H1 (cell line): ENCODE measurements at regions not wholly inside any gene's neighbourhood (a gene's known extent, or its start where the extent isn't known, plus 50 kb on each side); places are given as distances from the start of the nearest gene placed in this dataset.

Source experiments
- CTCF ChIA-PET: fragments of 300-600 bp; sonication (Branson Sonifier 250); formaldehyde crosslinking; loops from one replicate; lab custom pipeline; 2021; ENCODE audit not compliant: partially characterized antibody; lab: Charles Lee
- POLR2A ChIA-PET: fragments of 300-600 bp; sonication (Branson Sonifier 250); formaldehyde crosslinking; loops from one replicate; lab custom pipeline; 2021; ENCODE audit warnings: inconsistent platforms; ENCODE audit not compliant: partially characterized antibody; lab: Charles Lee
- DNase-seq, 2 experiments: peaks; one replicate each; pipeline versions ENCODE4 v3.0.0 to v3.0.0-alpha.2; 2010 to 2022; ENCODE audit warnings: low spot score in 2 of 2, low read depth in 1 of 2, mixed read lengths in 1 of 2
- FAIRE-seq: peaks from 2 replicates; lab custom pipeline; 2011; peaks lifted over from hg19 to GRCh38; lab: Jason Lieb, UNC
- H2AFZ ChIP-seq: 2 replicates; pipeline ENCODE4 v1.8.1; 2012; ENCODE audit warnings: low read length, inconsistent platforms
- H2AK5ac ChIP-seq: 2 replicates; pipeline ENCODE4 v1.6.1; 2013; ENCODE audit warnings: low read depth, low read length
- H2BK120ac ChIP-seq: replicated peaks from 2 replicates; pipeline ENCODE3; 2013; ENCODE audit warnings: low read depth, low read length, inconsistent platforms
- H2BK12ac ChIP-seq: 2 replicates; pipeline ENCODE4 v1.6.1; 2013; ENCODE audit warnings: low read depth, low read length
- H2BK15ac ChIP-seq: 2 replicates; pipeline ENCODE4 v1.6.1; 2013; ENCODE audit warnings: low read length
- H2BK20ac ChIP-seq: 2 replicates; pipeline ENCODE4 v1.6.1; 2013; ENCODE audit warnings: low read length
- H2BK5ac ChIP-seq: 2 replicates; pipeline ENCODE4 v1.6.1; 2013; ENCODE audit warnings: low read depth, low read length
- H3K14ac ChIP-seq: 2 replicates; pipeline ENCODE4 v1.6.1; 2013; ENCODE audit warnings: inconsistent platforms; ENCODE audit not compliant: insufficient read length
- H3K18ac ChIP-seq: 2 replicates; pipeline ENCODE4 v1.6.1; 2013; ENCODE audit warnings: low read length; ENCODE audit errors: extremely low read depth
- H3K23ac ChIP-seq: 2 replicates; pipeline ENCODE4 v1.6.1; 2013; ENCODE audit warnings: inconsistent platforms; ENCODE audit not compliant: insufficient read length
- H3K23me2 ChIP-seq: 2 replicates; pipeline ENCODE4 v1.6.1; 2013; ENCODE audit warnings: low read depth, low read length
- H3K27ac ChIP-seq: 2 replicates; pipeline ENCODE4 v1.6.1; 2011; ENCODE audit warnings: low read depth, low read length, inconsistent platforms
- H3K27me3 ChIP-seq, 4 experiments: replicated peaks in 1 of 4; 1 replicate in 1 of 4; 2 replicates in 3 of 4; pipeline versions ENCODE4 v1.6.1 to v1.8.1; 2011 to 2013; ENCODE audit warnings: low read length in 3 of 4, mild to moderate bottlenecking in 3 of 4, inconsistent platforms in 2 of 4, mixed read lengths in 2 of 4, moderate library complexity in 1 of 4; ENCODE audit not compliant: control insufficient read depth in 3 of 4, insufficient read depth in 3 of 4; ENCODE audit errors: extremely low read depth in 1 of 4
- H3K36me3 ChIP-seq, 4 experiments: 2 replicates each; pipeline versions ENCODE4 v1.6.1 to v1.8.1; 2011 to 2013; ENCODE audit warnings: mild to moderate bottlenecking in 4 of 4, low read length in 3 of 4, moderate library complexity in 2 of 4, control low read depth in 1 of 4, inconsistent platforms in 1 of 4; ENCODE audit not compliant: insufficient read depth in 4 of 4, control insufficient read depth in 2 of 4
- H3K4ac ChIP-seq: replicated peaks from 2 replicates; pipeline ENCODE3; 2013; ENCODE audit warnings: low read length, low read depth, mixed read lengths, inconsistent platforms; ENCODE audit not compliant: insufficient read length
- H3K4me1 ChIP-seq, 4 experiments: replicated peaks in 1 of 4; 1 replicate in 1 of 4; 2 replicates in 3 of 4; pipeline versions ENCODE4 v1.6.1 to v1.8.1; 2011 to 2013; ENCODE audit warnings: low read length in 3 of 4, inconsistent platforms in 2 of 4, mixed read lengths in 1 of 4; ENCODE audit not compliant: insufficient read depth in 4 of 4, control insufficient read depth in 3 of 4
- H3K4me2 ChIP-seq, 2 experiments: 2 replicates each; pipeline versions ENCODE4 v1.6.1 to v1.8.1; 2011 to 2013; ENCODE audit warnings: low read depth in 2 of 2, low read length in 2 of 2, control low read depth in 1 of 2, inconsistent platforms in 1 of 2, mild to moderate bottlenecking in 1 of 2; ENCODE audit not compliant: insufficient read depth in 1 of 2
- H3K4me3 ChIP-seq, 4 experiments: fragments of 200-600, 300-600 bp in 1 of 4; sonication (generic), shearing (Covaris generic), sonication (Bioruptor Twin) in 1 of 4; 2 replicates each; pipeline versions ENCODE4 v1.5.1 to v1.8.1; 2011 to 2016; ENCODE audit warnings: low read length in 4 of 4, low read depth in 3 of 4, control low read depth in 2 of 4, inconsistent platforms in 2 of 4, mild to moderate bottlenecking in 2 of 4, mixed read lengths in 1 of 4, moderate library complexity in 1 of 4; ENCODE audit not compliant: insufficient read depth in 2 of 4; ENCODE audit errors: extremely low read depth in 1 of 4
- H3K56ac ChIP-seq: replicated peaks from 2 replicates; pipeline ENCODE3; 2013; ENCODE audit warnings: low read depth, mild to moderate bottlenecking, mixed read lengths, low read length, inconsistent platforms; ENCODE audit not compliant: insufficient read length
- H3K79me1 ChIP-seq: 2 replicates; pipeline ENCODE4 v1.6.1; 2013; ENCODE audit warnings: low read depth, low read length, control low read depth
- H3K79me2 ChIP-seq, 2 experiments: 2 replicates each; pipeline versions ENCODE4 v1.6.1 to v1.8.1; 2012 to 2013; ENCODE audit warnings: low read length in 2 of 2, mild to moderate bottlenecking in 2 of 2, inconsistent platforms in 1 of 2; ENCODE audit not compliant: insufficient read depth in 2 of 2, control insufficient read depth in 1 of 2
- H3K9ac ChIP-seq, 4 experiments: replicated peaks in 1 of 4; 1 replicate in 1 of 4; 2 replicates in 3 of 4; pipeline versions ENCODE4 v1.6.1 to v1.8.1; 2011 to 2013; ENCODE audit warnings: low read depth in 3 of 4, low read length in 3 of 4, control low read depth in 2 of 4, mild to moderate bottlenecking in 2 of 4, moderate library complexity in 2 of 4, inconsistent platforms in 1 of 4; ENCODE audit errors: extremely low read depth in 1 of 4
- H3K9me3 ChIP-seq, 2 experiments: 2 replicates each; pipeline versions ENCODE4 v1.6.1 to v1.8.1; 2012 to 2013; ENCODE audit warnings: mild to moderate bottlenecking in 2 of 2, moderate library complexity in 2 of 2, control low read depth in 1 of 2, inconsistent platforms in 1 of 2, low read depth in 1 of 2, low read length in 1 of 2, mixed read lengths in 1 of 2; ENCODE audit not compliant: insufficient read depth in 2 of 2
- H4K20me1 ChIP-seq, 2 experiments: replicated peaks in 1 of 2; 2 replicates each; pipeline versions ENCODE3 to v1.8.1; 2011 to 2013; ENCODE audit warnings: inconsistent platforms in 2 of 2, low read length in 2 of 2, mild to moderate bottlenecking in 1 of 2; ENCODE audit not compliant: insufficient read depth in 2 of 2, control insufficient read depth in 1 of 2
- H4K5ac ChIP-seq: 2 replicates; pipeline ENCODE4 v1.6.1; 2013; ENCODE audit warnings: low read length, low read depth, mixed read lengths, inconsistent platforms; ENCODE audit not compliant: insufficient read length
- H4K8ac ChIP-seq: 2 replicates; pipeline ENCODE4 v1.8.0; 2013; ENCODE audit warnings: mild to moderate bottlenecking, moderate library complexity, low read length, inconsistent platforms; ENCODE audit not compliant: insufficient read depth; ENCODE audit errors: extremely low read depth
- H4K91ac ChIP-seq: replicated peaks from 2 replicates; pipeline ENCODE3; 2013; ENCODE audit warnings: low read length, mixed read lengths, inconsistent platforms; ENCODE audit not compliant: insufficient read length
- ASH2L ChIP-seq: fragments of 200-600, 300-600 bp; sonication (generic); IDR thresholded peaks from one replicate; pipeline ENCODE4 v1.7.1; 2017; ENCODE audit warnings: low read length
- BACH1 ChIP-seq: IDR thresholded peaks from 2 replicates; pipeline ENCODE4 v1.6.1; 2012; ENCODE audit warnings: low read length, improper control_type of control experiment
- EZH2 ChIP-seq: fragments of 200-600 bp; sonication (generic); IDR thresholded peaks from 2 replicates; pipeline ENCODE4 v1.7.1; 2012; ENCODE audit warnings: low read depth, mild to moderate bottlenecking, moderate library complexity, low read length, inconsistent platforms; ENCODE audit not compliant: severe bottlenecking
- FOSL1 ChIP-seq: IDR thresholded peaks from 2 replicates; pipeline ENCODE4 v1.6.1; 2011; ENCODE audit warnings: mild to moderate bottlenecking, low read depth, low read length, moderate library complexity; ENCODE audit not compliant: insufficient read depth
- KDM5A ChIP-seq: fragments of 200-600 bp; IDR thresholded peaks from 2 replicates; pipeline ENCODE4 v1.7.1; 2012; ENCODE audit warnings: mild to moderate bottlenecking, low read length, inconsistent platforms, mixed read lengths
- PHF8 ChIP-seq: fragments of 200-600 bp; sonication (generic); conservative IDR thresholded peaks from 2 replicates; pipeline ENCODE4 v1.7.1; 2012; ENCODE audit warnings: low read depth, mild to moderate bottlenecking, inconsistent platforms, low read length, moderate library complexity
- POLR2A ChIP-seq, 2 experiments: IDR thresholded peaks; 1 replicate in 1 of 2; 2 replicates in 1 of 2; pipeline ENCODE4 v1.6.1; 2011; ENCODE audit warnings: low read depth in 2 of 2, low read length in 2 of 2, mild to moderate bottlenecking in 2 of 2; ENCODE audit errors: control extremely low read depth in 1 of 2
- POU5F1 ChIP-seq: IDR thresholded peaks from 2 replicates; pipeline ENCODE4 v1.6.1; 2011; ENCODE audit warnings: low read depth, mild to moderate bottlenecking, low read length, moderate library complexity
- RAD21 ChIP-seq, 2 experiments: IDR thresholded peaks in 1 of 2; conservative IDR thresholded peaks in 1 of 2; 2 replicates each; pipeline ENCODE4 v1.6.1; 2011; ENCODE audit warnings: low read depth in 2 of 2, low read length in 2 of 2, improper control_type of control experiment in 1 of 2, inconsistent platforms in 1 of 2, mild to moderate bottlenecking in 1 of 2, moderate library complexity in 1 of 2
- SIX5 ChIP-seq: IDR thresholded peaks from 2 replicates; pipeline ENCODE4 v1.6.1; 2011; ENCODE audit warnings: mild to moderate bottlenecking, low read depth, low read length
- TCF12 ChIP-seq: IDR thresholded peaks from 2 replicates; pipeline ENCODE4 v1.6.1; 2011; ENCODE audit warnings: low read depth, mild to moderate bottlenecking, low read length
- TF ChIP-seq, protein P1 (sequence below): IDR thresholded peaks from 2 replicates; pipeline ENCODE4 v1.6.1; 2012; ENCODE audit warnings: low read length, inconsistent platforms

DNA sequence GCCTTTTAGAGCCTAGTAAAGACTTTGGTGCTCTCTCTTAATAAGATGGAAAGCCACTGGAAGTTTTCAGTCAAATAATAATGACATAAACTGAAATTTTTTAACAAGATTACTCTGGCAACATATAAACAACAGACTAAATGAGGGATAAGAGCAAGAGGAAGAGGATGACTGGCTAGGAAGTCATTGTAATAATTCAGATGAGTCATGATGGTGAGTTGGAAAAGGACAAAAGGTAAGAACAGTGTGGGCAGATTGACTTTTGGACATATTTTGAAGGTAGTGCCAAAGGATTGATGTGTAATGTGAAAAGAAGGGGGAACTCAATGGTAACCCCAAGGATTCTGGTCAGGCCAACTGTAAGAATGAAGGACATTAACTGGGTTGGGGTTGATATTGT, 310.3 kb downstream of the NOL4 start:
- H4K8ac ChIP-seq: no peak overlapping the region
- no peak overlapping the region for H2BK120ac ChIP-seq
- H3K36me3 ChIP-seq: no peaks in the 10 kb centered on the region
- no peak for TF ChIP-seq BACH1
- no peak for TF ChIP-seq KDM5A
- no peak for TF ChIP-seq PHF8
- no peak for TF ChIP-seq SIX5
- no peak for TF ChIP-seq RAD21 (IDR thresholded peaks at IDR 0.05 in 1 of 2, conservative IDR thresholded peaks at IDR 0.05 in 1 of 2; ENCODE audit: low read depth in 2 of 2, low read length in 2 of 2)
- no peak for TF ChIP-seq EZH2
- no peak for TF ChIP-seq FOSL1
- no peak for TF ChIP-seq POLR2A (IDR thresholded peaks at IDR 0.05; ENCODE audit: control extremely low read depth in 1 of 2, low read depth in 2 of 2, low read length in 2 of 2)
- no peak for TF ChIP-seq TCF12
- no peak for TF ChIP-seq ASH2L
- TF ChIP-seq, protein P1, sequence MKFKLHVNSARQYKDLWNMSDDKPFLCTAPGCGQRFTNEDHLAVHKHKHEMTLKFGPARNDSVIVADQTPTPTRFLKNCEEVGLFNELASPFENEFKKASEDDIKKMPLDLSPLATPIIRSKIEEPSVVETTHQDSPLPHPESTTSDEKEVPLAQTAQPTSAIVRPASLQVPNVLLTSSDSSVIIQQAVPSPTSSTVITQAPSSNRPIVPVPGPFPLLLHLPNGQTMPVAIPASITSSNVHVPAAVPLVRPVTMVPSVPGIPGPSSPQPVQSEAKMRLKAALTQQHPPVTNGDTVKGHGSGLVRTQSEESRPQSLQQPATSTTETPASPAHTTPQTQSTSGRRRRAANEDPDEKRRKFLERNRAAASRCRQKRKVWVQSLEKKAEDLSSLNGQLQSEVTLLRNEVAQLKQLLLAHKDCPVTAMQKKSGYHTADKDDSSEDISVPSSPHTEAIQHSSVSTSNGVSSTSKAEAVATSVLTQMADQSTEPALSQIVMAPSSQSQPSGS: no peak
- TF ChIP-seq POU5F1: no peak
- H4K5ac ChIP-seq: no peak overlapping the region
- ChIA-PET CTCF (no interaction called here), POLR2A (no interaction called here)
- H3K14ac ChIP-seq: no peak overlapping the region
- no peak overlapping the region for H2AFZ ChIP-seq
- no peak overlapping the region for H3K4me3 ChIP-seq
- H3K9ac ChIP-seq: no peak overlapping the region
- no peak overlapping the region for H3K56ac ChIP-seq
- no peak overlapping the region for H2BK5ac ChIP-seq
- H3K27me3 ChIP-seq: no peaks in the 10 kb centered on the region
- H4K20me1 ChIP-seq: no peaks in the 10 kb centered on the region
- H2BK12ac ChIP-seq: no peak overlapping the region
- H3K79me2 ChIP-seq: no peaks in the 10 kb centered on the region
- no peak overlapping the region for H3K18ac ChIP-seq
- no peaks in the 10 kb centered on the region for H3K9me3 ChIP-seq
- DNase-seq (no peak), FAIRE-seq (no peak)
- no peak overlapping the region for H4K91ac ChIP-seq
- H3K23me2 ChIP-seq: 0 out of 2 replicates have a peak, but pooled peaks cover 1% of the 10 kb centered on the region
- no peak overlapping the region for H2AK5ac ChIP-seq
- no peak overlapping the region for H2BK20ac ChIP-seq
- H2BK15ac ChIP-seq: no peak overlapping the region
- no peaks in the 10 kb centered on the region for H3K4me1 ChIP-seq
- H3K4ac ChIP-seq: no peak overlapping the region
- H3K79me1 ChIP-seq: no peaks in the 10 kb centered on the region
- no peak overlapping the region for H3K4me2 ChIP-seq
- no peak overlapping the region for H3K23ac ChIP-seq
- no peak overlapping the region for H3K27ac ChIP-seq
